H9 (cell line): ENCODE measurements at regions not wholly inside any gene's neighbourhood (a gene's known extent, or its start where the extent isn't known, plus 50 kb on each side); places are given as distances from the start of the nearest gene placed in this dataset.

Experiments
- DNase-seq: peaks from one replicate; pipeline ENCODE4 v3.0.0-alpha.2; 2017
- H2AFZ ChIP-seq: one replicate; pipeline ENCODE4 v1.6.1; 2013; ENCODE audit warnings: mild to moderate bottlenecking, low read length, control low read depth, moderate library complexity
- H2AK5ac ChIP-seq: 2 replicates; pipeline ENCODE4 v1.6.1; 2013; ENCODE audit warnings: low read length, control low read depth, mixed read lengths; ENCODE audit not compliant: insufficient read length
- H2BK120ac ChIP-seq: one replicate; pipeline ENCODE4 v1.6.1; 2013; ENCODE audit warnings: low read depth, mild to moderate bottlenecking, low read length, control low read depth, inconsistent platforms; ENCODE audit not compliant: poor library complexity, severe bottlenecking
- H2BK12ac ChIP-seq: 2 replicates; pipeline ENCODE4 v1.6.1; 2013; ENCODE audit warnings: low read length, control low read depth, mixed read lengths, low read depth; ENCODE audit not compliant: insufficient read length
- H2BK15ac ChIP-seq: 2 replicates; pipeline ENCODE4 v1.6.1; 2013; ENCODE audit warnings: low read depth, low read length, control low read depth
- H2BK20ac ChIP-seq: one replicate; pipeline ENCODE4 v1.6.1; 2013; ENCODE audit warnings: low read depth, mild to moderate bottlenecking, low read length, control low read depth, inconsistent platforms; ENCODE audit not compliant: poor library complexity, severe bottlenecking
- H2BK5ac ChIP-seq: 2 replicates; pipeline ENCODE4 v1.6.1; 2013; ENCODE audit warnings: low read length, control low read depth, mixed read lengths; ENCODE audit not compliant: insufficient read length
- H3K14ac ChIP-seq: 2 replicates; pipeline ENCODE4 v1.6.1; 2013; ENCODE audit warnings: low read length, control low read depth; ENCODE audit not compliant: insufficient read depth
- H3K18ac ChIP-seq: 2 replicates; pipeline ENCODE4 v1.6.1; 2013; ENCODE audit warnings: low read depth, mild to moderate bottlenecking, mixed read lengths, low read length, control low read depth; ENCODE audit not compliant: insufficient read length
- H3K23ac ChIP-seq: 2 replicates; pipeline ENCODE4 v1.6.1; 2013; ENCODE audit warnings: low read length, control low read depth, mixed read lengths, low read depth; ENCODE audit not compliant: insufficient read length
- H3K23me2 ChIP-seq: 2 replicates; pipeline ENCODE4 v1.6.1; 2013; ENCODE audit warnings: low read depth, mild to moderate bottlenecking, mixed read lengths, low read length, control low read depth; ENCODE audit not compliant: insufficient read length, poor library complexity, severe bottlenecking
- H3K27ac ChIP-seq: 2 replicates; pipeline ENCODE4 v1.5.1; 2013; ENCODE audit warnings: low read length, control low read depth, mixed read lengths, low read depth; ENCODE audit not compliant: insufficient read length
- H3K27me3 ChIP-seq: 2 replicates; pipeline ENCODE4 v1.6.1; 2013; ENCODE audit warnings: low read length, control low read depth, inconsistent platforms; ENCODE audit not compliant: insufficient read depth
- H3K4ac ChIP-seq: 2 replicates; pipeline ENCODE4 v1.6.1; 2013; ENCODE audit warnings: low read depth, mild to moderate bottlenecking, control low read depth, inconsistent platforms, low read length, moderate library complexity
- H3K4me1 ChIP-seq: 2 replicates; pipeline ENCODE4 v1.6.1; 2013; ENCODE audit warnings: low read length, control low read depth, inconsistent platforms; ENCODE audit not compliant: insufficient read depth
- H3K4me2 ChIP-seq: 2 replicates; pipeline ENCODE4 v1.6.1; 2013; ENCODE audit warnings: low read length, control low read depth, mixed read lengths; ENCODE audit not compliant: insufficient read length, insufficient read depth
- H3K56ac ChIP-seq: 2 replicates; pipeline ENCODE4 v1.6.1; 2013; ENCODE audit warnings: low read depth, mild to moderate bottlenecking, mixed read lengths, low read length, control low read depth; ENCODE audit not compliant: insufficient read length
- H3K79me1 ChIP-seq: 2 replicates; pipeline ENCODE4 v1.6.1; 2013; ENCODE audit warnings: low read depth, mild to moderate bottlenecking, moderate library complexity, low read length, control low read depth, inconsistent platforms; ENCODE audit not compliant: insufficient read depth, poor library complexity, severe bottlenecking
- H3K79me2 ChIP-seq: 2 replicates; pipeline ENCODE4 v1.6.1; 2013; ENCODE audit warnings: low read length, control low read depth, inconsistent platforms; ENCODE audit not compliant: insufficient read depth
- H3K9ac ChIP-seq: 2 replicates; pipeline ENCODE4 v1.6.1; 2013; ENCODE audit warnings: low read length, control low read depth, mixed read lengths; ENCODE audit not compliant: insufficient read length; ENCODE audit errors: extremely low read depth
- H3K9me3 ChIP-seq: one replicate; pipeline ENCODE4 v1.6.1; 2013; ENCODE audit warnings: low read depth, low read length, inconsistent platforms; ENCODE audit not compliant: control insufficient read depth
- H3T11ph ChIP-seq: one replicate; pipeline ENCODE4 v1.6.1; 2013; ENCODE audit warnings: mild to moderate bottlenecking, low read length, control low read depth, inconsistent platforms
- H4K20me1 ChIP-seq: one replicate; pipeline ENCODE4 v1.6.1; 2013; ENCODE audit not compliant: control insufficient read depth, insufficient read length, insufficient read depth
- H4K5ac ChIP-seq: 2 replicates; pipeline ENCODE4 v1.6.1; 2013; ENCODE audit warnings: low read depth, mild to moderate bottlenecking, mixed read lengths, low read length, control low read depth; ENCODE audit not compliant: insufficient read length
- H4K8ac ChIP-seq: replicated peaks from 2 replicates; pipeline ENCODE4 v1.6.1; 2013; ENCODE audit warnings: low read length, control low read depth, mixed read lengths, low read depth; ENCODE audit not compliant: insufficient read length
- H4K91ac ChIP-seq: 2 replicates; pipeline ENCODE4 v1.6.1; 2013; ENCODE audit warnings: low read depth, mild to moderate bottlenecking, moderate library complexity, mixed read lengths, low read length, control low read depth; ENCODE audit not compliant: insufficient read length
- H3K27ac Mint-ChIP-seq, 3 experiments: 2 replicates in 2 of 3; 3 replicates in 1 of 3; pipeline ENCODE4 v1.8.0; 2020 to 2021; ENCODE audit warnings: mixed read lengths in 3 of 3, mild to moderate bottlenecking in 1 of 3, moderate library complexity in 1 of 3
- H3K27me3 Mint-ChIP-seq: 2 replicates; pipeline ENCODE4 v1.8.0; 2021; ENCODE audit warnings: low read depth, mild to moderate bottlenecking, moderate library complexity, mixed read lengths
- H3K36me3 Mint-ChIP-seq, 3 experiments: 2 replicates in 2 of 3; 3 replicates in 1 of 3; pipeline ENCODE4 v1.8.0; 2020 to 2021; ENCODE audit warnings: low read depth in 3 of 3, mixed read lengths in 3 of 3; ENCODE audit not compliant: insufficient read depth in 1 of 3
- H3K4me1 Mint-ChIP-seq, 2 experiments: 2 replicates each; pipeline ENCODE4 v1.8.0; 2020; ENCODE audit warnings: mixed read lengths in 2 of 2
- H3K4me3 Mint-ChIP-seq, 2 experiments: 2 replicates in 1 of 2; 3 replicates in 1 of 2; pipeline ENCODE4 v1.8.0; 2020 to 2021; ENCODE audit warnings: mild to moderate bottlenecking in 2 of 2, mixed read lengths in 2 of 2, moderate library complexity in 1 of 2
- H3K9me3 Mint-ChIP-seq, 2 experiments: 2 replicates in 1 of 2; 3 replicates in 1 of 2; pipeline ENCODE4 v1.8.0; 2020; ENCODE audit warnings: mild to moderate bottlenecking in 2 of 2, mixed read lengths in 2 of 2, moderate library complexity in 1 of 2
- CTCF ChIP-seq: fragments of 200-600 bp; sonication (generic); conservative IDR thresholded peaks from 3 replicates; pipeline ENCODE4 v1.8.0; 2021; ENCODE audit warnings: antibody characterized with exemption, mild to moderate bottlenecking
- WGBS: extraction: QIAGEN DNeasy Blood & Tissue Kit; methylation state at CpG from one replicate; pipeline ENCODE4 v1.1.7; 2013; ENCODE audit warnings: missing lambda C conversion rate, low lambda C conversion rate, mixed read lengths; ENCODE audit not compliant: insufficient read length; ENCODE audit errors: extremely low coverage; 5-methylcytosine and 5-hydroxymethylcytosine counted together

GRCh38 chr7:66497346-66497745 is 131.3 kb upstream of the KCTD7 start:
- no peaks in the 10 kb centered on the region for H3K9me3 Mint-ChIP-seq
- H3K27ac ChIP-seq: no peak overlapping the region
- H4K91ac ChIP-seq: no peak overlapping the region
- DNase-seq: no peak
- no peak overlapping the region for H3K4ac ChIP-seq
- no peak overlapping the region for H3K9ac ChIP-seq
- H3K27me3 ChIP-seq: no peaks in the 10 kb centered on the region
- H3K36me3 Mint-ChIP-seq: peaks cover 0 to 6% (median 4%) of the 10 kb centered on the region in 3 experiments; a peak in 3 of 7 replicates
- no peak overlapping the region for H2BK120ac ChIP-seq
- H4K5ac ChIP-seq: no peak overlapping the region
- TF ChIP-seq CTCF: no peak
- no peak overlapping the region for H2AK5ac ChIP-seq
- no peak overlapping the region for H2BK12ac ChIP-seq
- H3K27me3 Mint-ChIP-seq: no peaks in the 10 kb centered on the region
- no peak overlapping the region for H3K14ac ChIP-seq
- H2AFZ ChIP-seq: no peak overlapping the region
- no peak overlapping the region for H3T11ph ChIP-seq
- H3K4me1 ChIP-seq: no peaks in the 10 kb centered on the region
- H3K4me1 Mint-ChIP-seq: peaks cover 2 to 13% of the 10 kb centered on the region in 2 experiments
- no peak overlapping the region for H3K56ac ChIP-seq
- no peaks in the 10 kb centered on the region for H4K20me1 ChIP-seq
- no peak overlapping the region for H3K27ac Mint-ChIP-seq
- H3K79me2 ChIP-seq: no peaks in the 10 kb centered on the region
- WGBS: no CpG with 5 or more reads among the region's 5 CpGs
- H3K18ac ChIP-seq: no peak overlapping the region
- no peak overlapping the region for H2BK5ac ChIP-seq
- H3K79me1 ChIP-seq: no peaks in the 10 kb centered on the region
- no peaks in the 10 kb centered on the region for H3K9me3 ChIP-seq
- H3K23ac ChIP-seq: no peak overlapping the region
- no peak overlapping the region for H3K4me2 ChIP-seq
- no peak overlapping the region for H4K8ac ChIP-seq
- H2BK20ac ChIP-seq: no peak overlapping the region
- H3K4me3 Mint-ChIP-seq: no peak overlapping the region
- H3K23me2 ChIP-seq: peaks cover 5% of the 10 kb centered on the region
- H2BK15ac ChIP-seq: no peak overlapping the region
